Upper lobe of left lung (tissue), 4 donors: ENCODE measurements at regions not wholly inside any gene's neighbourhood (a gene's known extent, or its start where the extent isn't known, plus 50 kb on each side); places are given as distances from the start of the nearest gene placed in this dataset.

ENCODE experiments used
- EP300 ChIP-seq, 4 donors: sonication (generic); formaldehyde crosslinking; IDR thresholded peaks; one replicate each; pipeline ENCODE4 v1.5.1; 2017; ENCODE audit warnings: antibody characterized with exemption in 4 of 4, control low read depth in 2 of 4
- POLR2A ChIP-seq, 4 donors: fragments of 450-650 bp; IDR thresholded peaks; one replicate each; pipeline ENCODE4 v1.5.1; 2016 to 2017; ENCODE audit warnings: antibody characterized with exemption in 4 of 4, mild to moderate bottlenecking in 2 of 4
- POLR2AphosphoS5 ChIP-seq, 2 donors: sonication (generic); formaldehyde crosslinking; IDR thresholded peaks; one replicate each; pipeline ENCODE4 v1.5.1; 2017; ENCODE audit warnings: antibody characterized with exemption in 2 of 2
- TF ChIP-seq, protein P1 (sequence below), 6 experiments: fragments of 450-650 bp in 4 of 6; fragments of 200-600 bp in 2 of 6; sonication (generic) in 2 of 6; IDR thresholded peaks; one replicate each; pipeline ENCODE4 v1.5.1; 2016 to 2019; ENCODE audit warnings: antibody characterized with exemption in 6 of 6

DNA sequence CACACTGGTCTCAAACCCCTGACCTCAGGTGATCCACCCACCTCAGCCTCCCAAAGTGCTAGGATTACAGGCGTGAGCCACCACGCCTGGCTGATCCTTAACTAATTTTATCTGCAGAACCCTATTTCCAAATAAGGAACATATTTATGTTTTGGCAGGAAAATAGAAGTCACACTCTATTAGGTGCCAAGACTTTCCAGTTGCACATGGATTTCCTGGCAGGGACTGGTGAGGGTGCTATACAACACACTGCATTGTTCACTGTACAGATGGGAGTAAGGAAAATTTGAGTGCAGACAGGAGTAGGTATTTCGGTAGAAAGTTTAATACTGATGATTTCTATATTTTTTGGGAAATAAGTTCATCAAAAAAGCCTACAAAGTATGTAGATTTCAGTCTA, 605.3 kb upstream of the B3GALT2 start:
- TF ChIP-seq, protein P1, sequence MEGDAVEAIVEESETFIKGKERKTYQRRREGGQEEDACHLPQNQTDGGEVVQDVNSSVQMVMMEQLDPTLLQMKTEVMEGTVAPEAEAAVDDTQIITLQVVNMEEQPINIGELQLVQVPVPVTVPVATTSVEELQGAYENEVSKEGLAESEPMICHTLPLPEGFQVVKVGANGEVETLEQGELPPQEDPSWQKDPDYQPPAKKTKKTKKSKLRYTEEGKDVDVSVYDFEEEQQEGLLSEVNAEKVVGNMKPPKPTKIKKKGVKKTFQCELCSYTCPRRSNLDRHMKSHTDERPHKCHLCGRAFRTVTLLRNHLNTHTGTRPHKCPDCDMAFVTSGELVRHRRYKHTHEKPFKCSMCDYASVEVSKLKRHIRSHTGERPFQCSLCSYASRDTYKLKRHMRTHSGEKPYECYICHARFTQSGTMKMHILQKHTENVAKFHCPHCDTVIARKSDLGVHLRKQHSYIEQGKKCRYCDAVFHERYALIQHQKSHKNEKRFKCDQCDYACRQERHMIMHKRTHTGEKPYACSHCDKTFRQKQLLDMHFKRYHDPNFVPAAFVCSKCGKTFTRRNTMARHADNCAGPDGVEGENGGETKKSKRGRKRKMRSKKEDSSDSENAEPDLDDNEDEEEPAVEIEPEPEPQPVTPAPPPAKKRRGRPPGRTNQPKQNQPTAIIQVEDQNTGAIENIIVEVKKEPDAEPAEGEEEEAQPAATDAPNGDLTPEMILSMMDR (IDR thresholded peaks at IDR 0.05), result no peak
- TF ChIP-seq EP300 (IDR thresholded peaks at IDR 0.05) (no peak), POLR2A (IDR thresholded peaks at IDR 0.05) (no peak), POLR2AphosphoS5 (IDR thresholded peaks at IDR 0.05) (no peak)
